Gastroesophageal sphincter (tissue), 3 donors: ENCODE measurements at regions not wholly inside any gene's neighbourhood (a gene's known extent, or its start where the extent isn't known, plus 50 kb on each side); places are given as distances from the start of the nearest gene placed in this dataset.

ENCODE experiments used
- POLR2A ChIP-seq, 2 donors: fragments of 450-650 bp; IDR thresholded peaks; one replicate each; pipeline ENCODE4 v1.6.1; 2017; ENCODE audit warnings: antibody characterized with exemption in 2 of 2, mild to moderate bottlenecking in 2 of 2, moderate library complexity in 1 of 2
- TF ChIP-seq, protein P1 (sequence below), 4 experiments: fragments of 200-600 bp in 2 of 4; fragments of 450-650 bp in 2 of 4; sonication (generic) in 1 of 4; IDR thresholded peaks; one replicate each; pipeline ENCODE4 v1.5.1; 2017 to 2019; ENCODE audit warnings: antibody characterized with exemption in 4 of 4, mild to moderate bottlenecking in 2 of 4, moderate library complexity in 2 of 4

DNA sequence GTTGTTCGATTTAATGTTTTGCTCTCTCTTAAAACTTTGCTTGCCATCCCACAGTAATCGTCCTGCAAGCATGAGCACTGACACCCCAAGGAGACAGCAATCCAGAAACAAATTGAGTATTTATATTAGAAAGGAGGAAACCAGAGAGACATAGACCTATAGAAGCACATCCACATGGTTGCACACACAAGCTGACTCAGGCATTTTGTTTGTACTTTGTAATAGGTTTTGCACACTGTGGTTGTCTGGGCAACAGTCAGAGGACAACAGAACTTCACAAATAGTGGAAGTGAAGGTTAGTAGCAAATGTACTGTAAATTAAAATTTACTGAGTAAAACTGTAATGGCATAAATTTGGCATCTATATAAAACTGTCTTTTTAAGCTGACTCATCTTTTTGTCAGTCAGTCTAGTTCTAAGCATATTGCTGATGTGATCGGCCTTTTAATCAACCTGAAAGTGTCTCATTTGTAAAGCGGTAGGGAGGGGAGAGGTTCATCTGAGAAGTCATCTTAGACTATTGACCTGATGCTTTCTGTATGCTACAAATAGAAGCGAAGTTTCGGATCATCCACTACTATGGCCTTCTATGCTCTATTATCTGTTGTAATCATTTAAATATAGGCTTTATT, 1624.7 kb downstream of the ARAP2 start:
- TF ChIP-seq, protein P1, sequence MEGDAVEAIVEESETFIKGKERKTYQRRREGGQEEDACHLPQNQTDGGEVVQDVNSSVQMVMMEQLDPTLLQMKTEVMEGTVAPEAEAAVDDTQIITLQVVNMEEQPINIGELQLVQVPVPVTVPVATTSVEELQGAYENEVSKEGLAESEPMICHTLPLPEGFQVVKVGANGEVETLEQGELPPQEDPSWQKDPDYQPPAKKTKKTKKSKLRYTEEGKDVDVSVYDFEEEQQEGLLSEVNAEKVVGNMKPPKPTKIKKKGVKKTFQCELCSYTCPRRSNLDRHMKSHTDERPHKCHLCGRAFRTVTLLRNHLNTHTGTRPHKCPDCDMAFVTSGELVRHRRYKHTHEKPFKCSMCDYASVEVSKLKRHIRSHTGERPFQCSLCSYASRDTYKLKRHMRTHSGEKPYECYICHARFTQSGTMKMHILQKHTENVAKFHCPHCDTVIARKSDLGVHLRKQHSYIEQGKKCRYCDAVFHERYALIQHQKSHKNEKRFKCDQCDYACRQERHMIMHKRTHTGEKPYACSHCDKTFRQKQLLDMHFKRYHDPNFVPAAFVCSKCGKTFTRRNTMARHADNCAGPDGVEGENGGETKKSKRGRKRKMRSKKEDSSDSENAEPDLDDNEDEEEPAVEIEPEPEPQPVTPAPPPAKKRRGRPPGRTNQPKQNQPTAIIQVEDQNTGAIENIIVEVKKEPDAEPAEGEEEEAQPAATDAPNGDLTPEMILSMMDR (IDR thresholded peaks at IDR 0.05), result no peak
- TF ChIP-seq POLR2A (IDR thresholded peaks at IDR 0.05), result no peak
